ENCODE measurements at regions not wholly inside any gene's neighbourhood (a gene's known extent, or its start where the extent isn't known, plus 50 kb on each side); places are given as distances from the start of the nearest gene placed in this dataset.

- in situ Hi-C loops (cut with HindIII; ENCODE audit: low sequenced_read_pairs) = no loop called here
These were observed 119.5 kb downstream of the TM9SF2 start for GRCh38 chr13:99620806-99621205.

- in situ Hi-C loops (cut with HindIII; ENCODE audit: low sequenced_read_pairs) = no loop called here
These were observed 117.9 kb downstream of the TM9SF2 start for GRCh38 chr13:99619207-99619606.

- in situ Hi-C loops (cut with HindIII; ENCODE audit: low sequenced_read_pairs) = no loop called here
These were observed 116.4 kb downstream of the TM9SF2 start for GRCh38 chr13:99617474-99618255.

GRCh38 chr13:99614465-99614885 lies 113.2 kb downstream of the TM9SF2 start:
- in situ Hi-C loops (cut with HindIII; ENCODE audit: low sequenced_read_pairs) = no loop called here
